PFSK-1 (cell line): ENCODE measurements at regions not wholly inside any gene's neighbourhood (a gene's known extent, or its start where the extent isn't known, plus 50 kb on each side); places are given as distances from the start of the nearest gene placed in this dataset.

Experiments used
- FOXP2 ChIP-seq: optimal IDR thresholded peaks from 2 replicates; pipeline ENCODE3; 2011; ENCODE audit warnings: borderline replicate concordance, control low read depth, inconsistent platforms; ENCODE audit not compliant: insufficient read depth; ENCODE audit errors: extremely low read length, extremely low read depth
- POLR2AphosphoS5 ChIP-seq: IDR thresholded peaks from 2 replicates; pipeline ENCODE4 v1.6.1; 2012; ENCODE audit warnings: low read depth, mild to moderate bottlenecking, control low read depth, low read length, moderate library complexity
- REST ChIP-seq, 2 experiments: IDR thresholded peaks; 2 replicates each; pipeline versions ENCODE4 v1.6.1 to v1.8.0; 2011 to 2012; ENCODE audit warnings: low read depth in 2 of 2, low read length in 2 of 2, control low read depth in 1 of 2, inconsistent platforms in 1 of 2, mild to moderate bottlenecking in 1 of 2, moderate library complexity in 1 of 2; ENCODE audit not compliant: insufficient read depth in 1 of 2
- SIN3A ChIP-seq: IDR thresholded peaks from 2 replicates; pipeline ENCODE4 v1.6.1; 2012; ENCODE audit warnings: mild to moderate bottlenecking, low read length, moderate library complexity, borderline replicate concordance; ENCODE audit not compliant: insufficient read depth
- TAF1 ChIP-seq: IDR thresholded peaks from 2 replicates; pipeline ENCODE4 v1.6.1; 2012; ENCODE audit warnings: low read length, control low read depth, borderline replicate concordance; ENCODE audit not compliant: insufficient read depth

- TF ChIP-seq REST (IDR thresholded peaks at IDR 0.05; ENCODE audit: insufficient read depth in 1 of 2, low read depth in 2 of 2, low read length in 2 of 2) = no peak
- TF ChIP-seq POLR2AphosphoS5 = no peak
- TF ChIP-seq TAF1 = no peak
- TF ChIP-seq SIN3A = no peak
- no peak for TF ChIP-seq FOXP2
Measured at GRCh38 chr14:98803196-98803595, 468.8 kb downstream of the BCL11B start.
